Hepatocyte (in vitro differentiated cells): ENCODE measurements at regions not wholly inside any gene's neighbourhood (a gene's known extent, or its start where the extent isn't known, plus 50 kb on each side); places are given as distances from the start of the nearest gene placed in this dataset.
"Not testable (repeated sequence)": the region's sequence is repeated elsewhere in the genome, so short reads cannot be mapped to it uniquely, and the experiment has no call there.

ENCODE experiments used
- DNase-seq: peaks from one replicate; pipeline ENCODE4 v3.0.0-alpha.2; 2016; ENCODE audit warnings: low spot score
- H2AFZ ChIP-seq: fragments of 200-600 bp; sonication (generic); 2 replicates; pipeline ENCODE4 v1.6.0; 2016; ENCODE audit warnings: antibody characterized with exemption, mild to moderate bottlenecking
- H3K27ac ChIP-seq: fragments of 200-600 bp; sonication (generic); 2 replicates; pipeline ENCODE4 v1.5.1; 2016; ENCODE audit warnings: mild to moderate bottlenecking
- H3K27me3 ChIP-seq: fragments of 200-600 bp; sonication (generic); 2 replicates; pipeline ENCODE4 v1.6.1; 2016
- H3K36me3 ChIP-seq: fragments of 200-600 bp; sonication (generic); replicated peaks from 2 replicates; pipeline ENCODE4 v1.5.1; 2016; ENCODE audit warnings: low read depth; ENCODE audit not compliant: insufficient read depth
- H3K4me1 ChIP-seq: fragments of 200-600 bp; sonication (generic); 2 replicates; pipeline ENCODE4 v1.5.1; 2016; ENCODE audit warnings: mild to moderate bottlenecking, moderate library complexity; ENCODE audit not compliant: insufficient read depth
- H3K4me2 ChIP-seq: fragments of 200-600 bp; sonication (generic); 2 replicates; pipeline ENCODE4 v1.6.0; 2016
- H3K4me3 ChIP-seq: fragments of 200-600 bp; sonication (generic); 2 replicates; pipeline ENCODE4 v1.5.1; 2016; ENCODE audit warnings: mild to moderate bottlenecking
- H3K79me2 ChIP-seq: fragments of 200-600 bp; sonication (generic); 2 replicates; pipeline ENCODE4 v1.6.0; 2017; ENCODE audit warnings: mild to moderate bottlenecking
- H3K9me2 ChIP-seq: fragments of 200-600 bp; sonication (generic); replicated peaks from 2 replicates; pipeline ENCODE4 v1.6.0; 2017; ENCODE audit warnings: mild to moderate bottlenecking; ENCODE audit not compliant: insufficient read depth
- H3K9me3 ChIP-seq: fragments of 200-600 bp; sonication (generic); 2 replicates; pipeline ENCODE4 v1.5.1; 2016; ENCODE audit warnings: low read depth, mild to moderate bottlenecking
- H4K20me1 ChIP-seq: fragments of 200-600 bp; sonication (generic); 2 replicates; pipeline ENCODE4 v1.6.0; 2016; ENCODE audit warnings: mild to moderate bottlenecking; ENCODE audit not compliant: insufficient read depth, poor library complexity, severe bottlenecking
- EZH2 ChIP-seq: fragments of 200-600 bp; sonication (generic); IDR thresholded peaks from 2 replicates; pipeline ENCODE4 v1.6.1; 2016; ENCODE audit warnings: antibody characterized with exemption, mild to moderate bottlenecking, borderline replicate concordance
- EZH2phosphoT487 ChIP-seq: fragments of 200-600 bp; sonication (generic); IDR thresholded peaks from one replicate; pipeline ENCODE4 v1.6.1; 2018; ENCODE audit warnings: antibody characterized with exemption, mild to moderate bottlenecking, low read depth, moderate library complexity; ENCODE audit not compliant: unreplicated experiment, severe bottlenecking
- WGBS: methylation state at CpG from one replicate; pipeline ENCODE4 v1.1.6; 2016; ENCODE audit warnings: low lambda C conversion rate; ENCODE audit errors: missing lambda C conversion rate; 5-methylcytosine and 5-hydroxymethylcytosine counted together
- TF ChIP-seq, protein P1 (sequence below): fragments of 200-600 bp; sonication (generic); IDR thresholded peaks from 2 replicates; pipeline ENCODE4 v1.5.1; 2016; ENCODE audit warnings: antibody characterized with exemption, mild to moderate bottlenecking; ENCODE audit not compliant: poor library complexity

DNA sequence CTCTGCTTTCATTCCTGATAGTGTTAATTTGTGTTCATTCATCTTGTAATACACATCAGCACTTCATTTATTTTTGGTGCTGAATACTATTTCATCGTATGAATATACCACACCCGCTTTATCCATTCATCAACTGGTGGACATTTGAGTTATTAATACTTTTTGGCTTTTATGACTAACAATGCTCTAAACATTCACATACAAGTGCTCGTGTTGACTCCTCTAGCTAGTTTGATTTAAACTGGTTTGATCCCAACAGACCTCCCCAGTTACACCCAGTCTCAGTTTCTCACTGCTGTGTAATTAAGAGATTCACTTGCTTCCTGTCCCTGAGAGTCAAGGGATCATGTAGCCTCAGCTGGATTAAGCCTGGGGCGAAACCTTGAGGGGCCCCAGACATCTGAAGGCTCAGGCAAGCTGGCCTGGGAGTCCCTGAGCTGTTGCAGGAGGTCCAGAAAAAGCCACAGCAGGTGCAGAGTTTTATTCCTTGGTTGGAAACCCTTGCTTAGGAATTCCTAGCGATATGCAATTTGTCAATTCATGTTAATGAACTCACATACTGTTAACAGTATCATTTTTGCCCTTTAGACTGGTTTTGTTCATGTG lies 52.8 kb upstream of the CLDN24 start:
- WGBS, result 82% methylated on average over 5 of the region's 5 CpGs
- Histone ChIP-seq H3K27me3 (no peaks in the 10 kb centered on the region), H3K27ac (no peak overlapping the region), H3K4me1 (no peaks in the 10 kb centered on the region), H3K9me2 (no peaks in the 10 kb centered on the region), H3K79me2 (no peaks in the 10 kb centered on the region), H3K9me3 (no peaks in the 10 kb centered on the region), H2AFZ (no peak overlapping the region), H3K4me3 (no peak overlapping the region), H3K36me3 (no peaks in the 10 kb centered on the region), H3K4me2 (no peak overlapping the region), H4K20me1 (no peaks in the 10 kb centered on the region)
- no peak for DNase-seq
- TF ChIP-seq, protein P1, sequence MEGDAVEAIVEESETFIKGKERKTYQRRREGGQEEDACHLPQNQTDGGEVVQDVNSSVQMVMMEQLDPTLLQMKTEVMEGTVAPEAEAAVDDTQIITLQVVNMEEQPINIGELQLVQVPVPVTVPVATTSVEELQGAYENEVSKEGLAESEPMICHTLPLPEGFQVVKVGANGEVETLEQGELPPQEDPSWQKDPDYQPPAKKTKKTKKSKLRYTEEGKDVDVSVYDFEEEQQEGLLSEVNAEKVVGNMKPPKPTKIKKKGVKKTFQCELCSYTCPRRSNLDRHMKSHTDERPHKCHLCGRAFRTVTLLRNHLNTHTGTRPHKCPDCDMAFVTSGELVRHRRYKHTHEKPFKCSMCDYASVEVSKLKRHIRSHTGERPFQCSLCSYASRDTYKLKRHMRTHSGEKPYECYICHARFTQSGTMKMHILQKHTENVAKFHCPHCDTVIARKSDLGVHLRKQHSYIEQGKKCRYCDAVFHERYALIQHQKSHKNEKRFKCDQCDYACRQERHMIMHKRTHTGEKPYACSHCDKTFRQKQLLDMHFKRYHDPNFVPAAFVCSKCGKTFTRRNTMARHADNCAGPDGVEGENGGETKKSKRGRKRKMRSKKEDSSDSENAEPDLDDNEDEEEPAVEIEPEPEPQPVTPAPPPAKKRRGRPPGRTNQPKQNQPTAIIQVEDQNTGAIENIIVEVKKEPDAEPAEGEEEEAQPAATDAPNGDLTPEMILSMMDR, result no peak
- TF ChIP-seq EZH2phosphoT487 (no peak), EZH2 (no peak)

DNA sequence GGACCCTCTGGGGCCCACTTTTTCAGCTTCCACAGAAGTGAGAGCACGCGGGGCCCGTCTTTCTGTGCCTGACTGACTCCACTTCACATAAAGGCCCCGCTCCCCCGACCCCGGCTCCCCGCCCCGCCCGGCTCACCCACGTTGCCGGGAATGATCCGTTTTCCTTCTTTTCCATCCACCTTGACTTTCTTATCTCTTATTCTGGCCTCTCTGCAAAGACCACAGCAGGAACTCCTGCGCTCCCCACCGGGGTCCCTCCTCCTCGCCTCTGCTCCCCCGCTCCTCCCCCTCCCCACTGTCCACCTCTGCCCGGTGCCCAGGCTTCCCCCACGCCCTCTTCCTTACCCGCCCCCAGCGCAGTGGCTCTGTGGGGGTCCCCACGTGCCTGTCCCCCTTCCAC lies 54.2 kb upstream of the CLDN24 start:
- Histone ChIP-seq H4K20me1 (no peaks in the 10 kb centered on the region), H3K27me3 (no peaks in the 10 kb centered on the region), H3K36me3 (no peaks in the 10 kb centered on the region), H3K4me3 (no peak overlapping the region), H3K9me3 (no peaks in the 10 kb centered on the region), H3K9me2 (no peaks in the 10 kb centered on the region), H2AFZ (no peak overlapping the region), H3K79me2 (no peaks in the 10 kb centered on the region), H3K27ac (no peak overlapping the region), H3K4me2 (no peak overlapping the region), H3K4me1 (no peaks in the 10 kb centered on the region)
- DNase-seq, result no peak
- TF ChIP-seq, protein P1, result no peak
- TF ChIP-seq EZH2phosphoT487 (no peak), EZH2 (no peak)
- WGBS, result 100% methylated on average over 11 of the region's 21 CpGs

DNA sequence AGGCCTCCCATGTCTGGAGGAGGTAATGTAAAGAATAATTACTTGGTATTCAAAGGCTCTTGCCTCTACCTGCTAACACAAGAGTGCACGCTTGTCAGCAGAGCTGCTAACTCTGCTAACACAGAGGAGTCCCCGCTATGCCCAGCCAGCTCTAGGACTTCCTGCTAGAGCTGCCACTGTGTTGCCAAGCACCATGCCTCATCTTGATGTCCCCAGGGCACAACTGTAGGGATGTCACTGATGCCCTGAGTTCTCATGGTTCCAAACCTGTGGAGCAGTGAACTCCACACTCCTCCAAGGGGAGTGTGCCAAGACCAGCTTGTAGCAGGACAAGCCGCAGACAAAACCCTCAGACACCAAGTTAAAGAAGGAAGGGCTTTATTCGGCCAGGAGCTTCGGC lies 55.3 kb upstream of the CLDN24 start:
- DNase-seq, result no peak
- 98% methylated on average over 5 of the region's 5 CpGs for WGBS
- Histone ChIP-seq H3K79me2 (no peaks in the 10 kb centered on the region), H3K9me2 (no peaks in the 10 kb centered on the region), H4K20me1 (no peaks in the 10 kb centered on the region), H3K4me3 (no peak overlapping the region), H3K27ac (no peak overlapping the region), H3K4me1 (no peaks in the 10 kb centered on the region), H3K36me3 (no peaks in the 10 kb centered on the region), H3K4me2 (no peak overlapping the region), H3K9me3 (no peaks in the 10 kb centered on the region), H3K27me3 (no peaks in the 10 kb centered on the region), H2AFZ (no peak overlapping the region)
- TF ChIP-seq EZH2phosphoT487 (no peak), EZH2 (no peak)
- TF ChIP-seq, protein P1, result no peak

DNA sequence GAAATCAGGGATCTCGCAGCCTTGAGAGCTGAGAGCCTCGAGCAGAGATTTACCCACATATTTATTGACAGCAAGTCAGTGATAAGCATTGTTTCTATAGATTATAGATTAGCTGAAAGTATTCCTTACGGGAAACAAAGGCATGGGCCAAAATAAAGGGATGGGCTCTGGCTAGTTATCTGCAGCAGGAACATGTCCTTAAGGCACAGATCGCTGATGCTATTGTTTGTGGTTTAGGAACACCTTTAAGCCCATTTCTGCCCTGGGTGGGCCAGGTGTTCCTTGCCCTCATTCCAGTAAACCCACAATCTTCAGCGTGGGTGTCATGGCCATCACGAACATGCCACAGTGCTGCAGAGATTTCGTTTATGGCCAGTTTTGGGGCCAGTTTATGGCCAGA lies 56.1 kb upstream of the CLDN24 start:
- H3K4me2 ChIP-seq, DNase-seq, H4K20me1 ChIP-seq, H3K9me2 ChIP-seq, H3K9me3 ChIP-seq, H2AFZ ChIP-seq, H3K27me3 ChIP-seq, H3K4me3 ChIP-seq, H3K79me2 ChIP-seq, H3K4me1 ChIP-seq, H3K36me3 ChIP-seq, H3K27ac ChIP-seq: not testable (repeated sequence)
- WGBS, result 89% methylated on average over 7 of the region's 7 CpGs
